Breast epithelium (tissue), 4 donors: ENCODE measurements at regions not wholly inside any gene's neighbourhood (a gene's known extent, or its start where the extent isn't known, plus 50 kb on each side); places are given as distances from the start of the nearest gene placed in this dataset.

Source experiments
- DNase-seq, 2 donors: peaks; one replicate each; pipeline ENCODE4 v3.0.0-alpha.2; 2019; ENCODE audit warnings: low spot score in 2 of 2
- H3K27ac ChIP-seq, 2 donors: fragments of 200-600 bp; sonication (generic) in 1 of 2; one replicate each; pipeline ENCODE4 v1.5.1; 2016 to 2019; ENCODE audit warnings: mild to moderate bottlenecking in 1 of 2
- H3K27me3 ChIP-seq, 2 donors: fragments of 200-600 bp; sonication (generic) in 1 of 2; one replicate each; pipeline versions ENCODE4 v1.5.1 to v1.6.0; 2017 to 2019; ENCODE audit warnings: control low read depth in 1 of 2, mild to moderate bottlenecking in 1 of 2
- H3K36me3 ChIP-seq: fragments of 200-600 bp; one replicate; pipeline ENCODE4 v1.5.1; 2019
- H3K4me1 ChIP-seq, 2 donors: fragments of 200-600 bp; sonication (generic); one replicate each; pipeline ENCODE4 v1.5.1; 2016 to 2019; ENCODE audit warnings: control low read depth in 1 of 2
- H3K4me3 ChIP-seq, 3 donors: fragments of 200-600 bp; sonication (generic); 1 replicate in 2 of 3; 2 replicates in 1 of 3; pipeline ENCODE4 v1.5.1; 2016 to 2019; ENCODE audit warnings: mild to moderate bottlenecking in 3 of 3, moderate library complexity in 2 of 3
- H3K9me3 ChIP-seq, 2 donors: fragments of 200-600 bp; sonication (generic) in 1 of 2; one replicate each; pipeline ENCODE4 v1.5.1; 2016 to 2019; ENCODE audit warnings: control low read depth in 1 of 2
- POLR2A ChIP-seq: fragments of 450-650 bp; IDR thresholded peaks from one replicate; pipeline ENCODE4 v1.6.1; 2016; ENCODE audit warnings: antibody characterized with exemption, mild to moderate bottlenecking, moderate library complexity
- POLR2AphosphoS5 ChIP-seq, 3 donors: sonication (generic); formaldehyde crosslinking; IDR thresholded peaks; one replicate each; pipeline ENCODE4 v1.6.1; 2017; ENCODE audit warnings: antibody characterized with exemption in 3 of 3
- intact Hi-C: fragments of 100-400 bp; cut with DNase I; formaldehyde crosslinking; loops from one replicate; pipeline ENCODE4 v1.15.1; 2023; ENCODE audit warnings: low total_unique reads
- TF ChIP-seq, protein P1 (sequence below), 3 donors: fragments of 450-650 bp; IDR thresholded peaks; one replicate each; pipeline ENCODE4 v1.5.1; 2016 to 2017; ENCODE audit warnings: antibody characterized with exemption in 3 of 3, mild to moderate bottlenecking in 3 of 3, moderate library complexity in 3 of 3

DNA sequence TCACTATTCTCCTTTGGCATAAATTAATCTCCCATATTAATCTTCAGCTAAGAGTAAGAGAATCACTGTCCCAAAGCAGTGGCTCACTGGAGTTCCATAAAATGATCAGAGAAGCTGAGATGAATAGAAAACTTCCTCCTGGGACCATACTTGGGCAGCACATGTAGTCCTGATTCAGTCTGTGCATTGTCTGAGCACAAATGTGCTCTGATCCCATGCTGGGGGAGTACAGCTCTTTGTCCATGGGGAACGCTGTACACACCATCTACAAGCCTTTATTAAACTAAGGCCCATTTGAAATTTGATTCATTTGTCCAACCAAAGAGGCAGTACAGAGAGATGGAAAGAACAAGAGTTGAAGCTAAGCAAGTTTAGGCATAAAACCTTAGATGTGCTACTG lies 147.4 kb upstream of the PGR start:
- no peak overlapping the region for H3K27ac ChIP-seq
- no peaks in the 10 kb centered on the region for H3K36me3 ChIP-seq
- no peak overlapping the region for H3K4me3 ChIP-seq
- no peaks in the 10 kb centered on the region for H3K27me3 ChIP-seq
- H3K4me1 ChIP-seq = no peaks in the 10 kb centered on the region
- intact Hi-C loops = no loop called here
- TF ChIP-seq, protein P1, sequence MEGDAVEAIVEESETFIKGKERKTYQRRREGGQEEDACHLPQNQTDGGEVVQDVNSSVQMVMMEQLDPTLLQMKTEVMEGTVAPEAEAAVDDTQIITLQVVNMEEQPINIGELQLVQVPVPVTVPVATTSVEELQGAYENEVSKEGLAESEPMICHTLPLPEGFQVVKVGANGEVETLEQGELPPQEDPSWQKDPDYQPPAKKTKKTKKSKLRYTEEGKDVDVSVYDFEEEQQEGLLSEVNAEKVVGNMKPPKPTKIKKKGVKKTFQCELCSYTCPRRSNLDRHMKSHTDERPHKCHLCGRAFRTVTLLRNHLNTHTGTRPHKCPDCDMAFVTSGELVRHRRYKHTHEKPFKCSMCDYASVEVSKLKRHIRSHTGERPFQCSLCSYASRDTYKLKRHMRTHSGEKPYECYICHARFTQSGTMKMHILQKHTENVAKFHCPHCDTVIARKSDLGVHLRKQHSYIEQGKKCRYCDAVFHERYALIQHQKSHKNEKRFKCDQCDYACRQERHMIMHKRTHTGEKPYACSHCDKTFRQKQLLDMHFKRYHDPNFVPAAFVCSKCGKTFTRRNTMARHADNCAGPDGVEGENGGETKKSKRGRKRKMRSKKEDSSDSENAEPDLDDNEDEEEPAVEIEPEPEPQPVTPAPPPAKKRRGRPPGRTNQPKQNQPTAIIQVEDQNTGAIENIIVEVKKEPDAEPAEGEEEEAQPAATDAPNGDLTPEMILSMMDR (IDR thresholded peaks at IDR 0.05) = no peak
- TF ChIP-seq POLR2A = no peak
- no peak for TF ChIP-seq POLR2AphosphoS5 (IDR thresholded peaks at IDR 0.05)
- DNase-seq = no peak
- H3K9me3 ChIP-seq = no peaks in the 10 kb centered on the region

DNA sequence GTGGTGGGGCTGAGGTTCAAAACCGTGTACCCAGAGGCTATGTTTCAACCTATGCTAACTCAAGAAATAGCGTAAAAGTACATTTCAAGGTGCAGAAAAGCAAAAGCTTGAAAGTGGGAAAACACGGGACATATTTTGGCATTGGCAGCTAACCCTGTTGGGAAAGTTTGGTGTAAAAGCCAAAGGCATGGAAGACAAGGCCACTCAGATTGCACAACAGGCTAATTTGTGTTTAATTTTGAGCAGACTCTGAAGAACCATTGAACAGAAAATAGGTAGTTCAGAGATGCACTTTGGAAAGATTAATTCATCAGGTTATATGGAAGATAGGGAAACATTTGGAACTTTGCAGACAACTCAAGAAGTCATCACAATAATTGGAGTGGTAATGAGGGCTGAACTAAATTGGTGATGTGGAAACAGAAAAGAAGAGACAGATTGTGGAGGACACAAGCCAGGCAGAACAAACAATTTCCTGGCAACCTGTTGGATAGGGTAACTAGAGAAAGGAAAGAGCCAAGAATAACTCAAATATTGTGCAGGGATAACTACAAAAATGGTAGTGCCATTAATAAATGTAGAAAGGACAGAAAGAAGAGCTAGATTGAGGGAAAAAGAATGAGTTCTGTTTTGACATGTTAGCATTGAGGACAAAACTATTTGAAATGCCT lies 140.5 kb upstream of the PGR start:
- Histone ChIP-seq H3K27ac (no peak overlapping the region), H3K9me3 (no peaks in the 10 kb centered on the region), H3K27me3 (no peaks in the 10 kb centered on the region), H3K4me1 (no peaks in the 10 kb centered on the region), H3K4me3 (no peak overlapping the region), H3K36me3 (no peaks in the 10 kb centered on the region)
- TF ChIP-seq, protein P1 (IDR thresholded peaks at IDR 0.05) = no peak
- TF ChIP-seq POLR2A (no peak), POLR2AphosphoS5 (IDR thresholded peaks at IDR 0.05) (no peak)
- no peak for DNase-seq
- intact Hi-C loops = no loop called here

- DNase-seq = no peak
- intact Hi-C loops = no loop called here
- TF ChIP-seq, protein P1 (IDR thresholded peaks at IDR 0.05) = no peak
- TF ChIP-seq POLR2A (no peak), POLR2AphosphoS5 (IDR thresholded peaks at IDR 0.05) (no peak)
These were observed 139.8 kb upstream of the PGR start for GRCh38 chr11:101269390-101269789.

DNA sequence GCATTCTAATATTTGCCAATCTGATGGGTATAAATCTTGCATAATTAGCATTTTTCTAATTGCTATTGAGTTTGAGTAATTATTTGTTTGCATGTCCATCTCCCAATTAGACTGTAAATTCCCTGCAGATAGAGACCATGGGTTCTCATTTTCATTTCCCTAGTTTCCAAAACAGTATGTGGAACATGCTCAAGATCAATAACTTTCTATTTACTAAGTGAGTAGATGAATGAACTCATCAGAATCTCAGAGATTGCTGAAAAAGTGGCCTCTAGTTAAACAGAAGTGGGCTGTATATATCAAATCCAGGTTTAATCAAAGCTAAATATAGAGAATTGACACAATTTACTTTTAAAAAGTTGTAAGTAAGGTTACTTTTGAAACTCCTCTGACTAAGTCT lies 138.0 kb upstream of the PGR start:
- TF ChIP-seq POLR2A = no peak
- no peak for TF ChIP-seq POLR2AphosphoS5 (IDR thresholded peaks at IDR 0.05)
- TF ChIP-seq, protein P1 (IDR thresholded peaks at IDR 0.05) = no peak
- H3K27me3 ChIP-seq = no peaks in the 10 kb centered on the region
- H3K27ac ChIP-seq = no peak overlapping the region
- no peaks in the 10 kb centered on the region for H3K36me3 ChIP-seq
- H3K4me3 ChIP-seq = no peak overlapping the region
- no peak for DNase-seq
- intact Hi-C loops = no loop called here
- H3K9me3 ChIP-seq = no peaks in the 10 kb centered on the region
- no peaks in the 10 kb centered on the region for H3K4me1 ChIP-seq

More at GRCh38 chr11:101269390-101269789, 139.8 kb upstream of the PGR start:
- H3K9me3 ChIP-seq = no peaks in the 10 kb centered on the region
- no peaks in the 10 kb centered on the region for H3K27me3 ChIP-seq
- no peaks in the 10 kb centered on the region for H3K36me3 ChIP-seq
- no peaks in the 10 kb centered on the region for H3K4me1 ChIP-seq
- no peak overlapping the region for H3K27ac ChIP-seq
- H3K4me3 ChIP-seq = no peak overlapping the region

GRCh38 chr11:101264306-101264705 lies 134.7 kb upstream of the PGR start:
- Histone ChIP-seq H3K27ac (no peak overlapping the region), H3K4me1 (no peaks in the 10 kb centered on the region), H3K9me3 (no peaks in the 10 kb centered on the region), H3K4me3 (no peak overlapping the region), H3K27me3 (no peaks in the 10 kb centered on the region), H3K36me3 (no peaks in the 10 kb centered on the region)
- TF ChIP-seq, protein P1 (IDR thresholded peaks at IDR 0.05) = no peak
- TF ChIP-seq POLR2AphosphoS5 (IDR thresholded peaks at IDR 0.05) = no peak
- TF ChIP-seq POLR2A = no peak
- no peak for DNase-seq
- intact Hi-C loops = no loop called here
